PFSK-1 (cell line): ENCODE measurements at regions not wholly inside any gene's neighbourhood (a gene's known extent, or its start where the extent isn't known, plus 50 kb on each side); places are given as distances from the start of the nearest gene placed in this dataset.

Experiments
- FOXP2 ChIP-seq: optimal IDR thresholded peaks from 2 replicates; pipeline ENCODE3; 2011; ENCODE audit warnings: borderline replicate concordance, control low read depth, inconsistent platforms; ENCODE audit not compliant: insufficient read depth; ENCODE audit errors: extremely low read length, extremely low read depth
- POLR2AphosphoS5 ChIP-seq: IDR thresholded peaks from 2 replicates; pipeline ENCODE4 v1.6.1; 2012; ENCODE audit warnings: low read depth, mild to moderate bottlenecking, control low read depth, low read length, moderate library complexity
- TAF1 ChIP-seq: IDR thresholded peaks from 2 replicates; pipeline ENCODE4 v1.6.1; 2012; ENCODE audit warnings: low read length, control low read depth, borderline replicate concordance; ENCODE audit not compliant: insufficient read depth

- no peak for TF ChIP-seq POLR2AphosphoS5
- no peak for TF ChIP-seq TAF1
- no peak for TF ChIP-seq FOXP2
Measured at GRCh38 chr10:20616918-20617810, 279.9 kb downstream of the NEBL start.
